ENCODE measurements at regions not wholly inside any gene's neighbourhood (a gene's known extent, or its start where the extent isn't known, plus 50 kb on each side); places are given as distances from the start of the nearest gene placed in this dataset.
"Not testable (repeated sequence)": the region's sequence is repeated elsewhere in the genome, so short reads cannot be mapped to it uniquely, and the experiment has no call there.

- no peak for DNase-seq
Observed at GRCh38 chr3:20307383-20307782, 121.4 kb upstream of the SGO1 start.

- DNase-seq, result no peak
Observed at GRCh38 chr3:20305647-20306046, 119.6 kb upstream of the SGO1 start.

GRCh38 chr3:20302766-20303165 lies 116.8 kb upstream of the SGO1 start:
- DNase-seq, result no peak

- no peak for DNase-seq
Observed at GRCh38 chr3:20288050-20288449, 102.0 kb upstream of the SGO1 start.

GRCh38 chr3:20280257-20280656 lies 94.3 kb upstream of the SGO1 start:
- DNase-seq, result no peak

- not testable (repeated sequence) for DNase-seq
Observed at GRCh38 chr3:20265977-20266376, 80.0 kb upstream of the SGO1 start.

GRCh38 chr3:20264900-20265567 lies 79.0 kb upstream of the SGO1 start:
- DNase-seq, result no peak

- DNase-seq, result no peak
Observed at GRCh38 chr3:20258371-20258770, 72.4 kb upstream of the SGO1 start.

- DNase-seq, result no peak
Observed at GRCh38 chr3:20256144-20256543, 70.1 kb upstream of the SGO1 start.

- no peak for DNase-seq
Observed at GRCh38 chr3:20254268-20255117, 68.5 kb upstream of the SGO1 start.

GRCh38 chr3:20250786-20251185 lies 64.8 kb upstream of the SGO1 start:
- no peak for DNase-seq

- DNase-seq, result no peak
Observed at GRCh38 chr3:20250314-20250713, 64.3 kb upstream of the SGO1 start.

- DNase-seq, result no peak
Observed at GRCh38 chr3:20246662-20247061, 60.7 kb upstream of the SGO1 start.

GRCh38 chr3:20245781-20246180 lies 59.8 kb upstream of the SGO1 start:
- DNase-seq, result no peak

GRCh38 chr3:20240154-20240883 lies 54.3 kb upstream of the SGO1 start:
- no peak for DNase-seq

- DNase-seq, result not testable (repeated sequence)
Observed at GRCh38 chr3:20238199-20238598, 52.2 kb upstream of the SGO1 start.

GRCh38 chr3:20236603-20237002 lies 50.6 kb upstream of the SGO1 start:
- DNase-seq, result no peak
